Osteoblast (primary cell): ENCODE measurements at regions not wholly inside any gene's neighbourhood (a gene's known extent, or its start where the extent isn't known, plus 50 kb on each side); places are given as distances from the start of the nearest gene placed in this dataset.
A peak's percentile ranks its signal among the peaks of the same experiment; 100 is the strongest.

ENCODE experiments used
- DNase-seq: peaks from one replicate; pipeline ENCODE4 v3.0.0; 2011; ENCODE audit warnings: low spot score, mixed read lengths; ENCODE audit not compliant: insufficient read length; ENCODE audit errors: missing footprints
- H2AFZ ChIP-seq: 2 replicates; pipeline ENCODE4 v1.6.0; 2011; ENCODE audit warnings: mild to moderate bottlenecking, low read length
- H3K27ac ChIP-seq: 2 replicates; pipeline ENCODE4 v1.5.1; 2011; ENCODE audit warnings: mild to moderate bottlenecking, low read depth, low read length, moderate library complexity
- H3K27me3 ChIP-seq: 2 replicates; pipeline ENCODE4 v1.6.0; 2012; ENCODE audit warnings: mild to moderate bottlenecking, control low read depth, inconsistent platforms, low read length, moderate library complexity; ENCODE audit not compliant: insufficient read depth
- H3K36me3 ChIP-seq: 2 replicates; pipeline ENCODE4 v1.5.1; 2011; ENCODE audit warnings: mild to moderate bottlenecking, low read length, control low read depth, moderate library complexity; ENCODE audit not compliant: insufficient read depth
- H3K4me1 ChIP-seq: 2 replicates; pipeline ENCODE4 v1.5.1; 2011; ENCODE audit warnings: mild to moderate bottlenecking, low read length, control low read depth, moderate library complexity; ENCODE audit not compliant: insufficient read depth
- H3K4me2 ChIP-seq: 2 replicates; pipeline ENCODE4 v1.6.0; 2011; ENCODE audit warnings: mild to moderate bottlenecking, low read length; ENCODE audit not compliant: insufficient read depth
- H3K4me3 ChIP-seq: fragments of 200-600 bp; sonication (generic); 3 replicates; pipeline ENCODE4 v1.5.1; 2012; ENCODE audit warnings: mild to moderate bottlenecking, low read length, inconsistent platforms; ENCODE audit not compliant: insufficient read depth
- H3K79me2 ChIP-seq: 2 replicates; pipeline ENCODE4 v1.6.0; 2012; ENCODE audit warnings: mild to moderate bottlenecking, low read length, control low read depth, inconsistent platforms; ENCODE audit not compliant: insufficient read depth
- H3K9me3 ChIP-seq: 2 replicates; pipeline ENCODE4 v1.5.1; 2011; ENCODE audit warnings: low read depth, low read length, control low read depth
- H4K20me1 ChIP-seq: 2 replicates; pipeline ENCODE4 v1.6.0; 2012; ENCODE audit warnings: mild to moderate bottlenecking, low read length, control low read depth; ENCODE audit not compliant: insufficient read depth
- TF ChIP-seq, protein P1 (sequence below): IDR thresholded peaks from 2 replicates; pipeline ENCODE4 v1.5.1; 2011; ENCODE audit warnings: mild to moderate bottlenecking, low read depth, low read length, moderate library complexity; ENCODE audit errors: extremely low read depth

DNA sequence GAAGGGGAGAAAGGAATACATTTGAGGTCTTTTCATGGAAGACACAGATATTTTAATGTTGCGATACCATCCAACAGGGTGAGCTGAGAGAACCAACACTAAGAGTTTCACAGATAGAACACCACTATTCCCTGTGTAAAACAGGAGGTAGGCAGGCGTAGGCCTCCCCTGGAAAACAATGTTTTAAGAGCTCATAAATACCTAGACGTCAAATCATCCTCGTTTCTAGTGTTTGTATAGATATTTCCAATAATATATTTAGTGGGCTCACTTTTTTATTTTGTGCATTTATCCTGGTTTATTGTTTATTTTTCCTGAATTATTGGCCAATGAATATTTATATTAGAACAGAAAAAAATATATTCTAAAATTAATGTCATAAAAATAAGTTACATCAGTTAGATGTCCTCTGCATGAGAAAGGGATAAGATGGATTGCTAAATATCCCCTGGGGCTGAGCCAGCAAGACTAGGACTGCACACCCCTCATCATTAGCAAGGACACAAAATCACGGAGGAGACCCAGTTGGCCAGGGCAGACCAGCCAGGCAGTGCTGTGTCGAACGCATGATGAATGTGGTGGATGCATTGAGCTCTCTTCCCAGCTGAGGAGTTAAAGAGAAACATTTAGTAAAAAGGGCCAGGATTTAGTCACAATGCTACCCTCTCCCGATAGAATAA, 380.5 kb downstream of the C6orf118 start:
- Histone ChIP-seq H2AFZ (peak overlapping the region; percentile 72), H3K4me1 (peaks cover 2% of the 10 kb centered on the region), H4K20me1 (no peaks in the 10 kb centered on the region), H3K4me2 (no peak overlapping the region), H3K9me3 (no peaks in the 10 kb centered on the region), H3K4me3 (no peak overlapping the region), H3K79me2 (no peaks in the 10 kb centered on the region), H3K36me3 (no peaks in the 10 kb centered on the region), H3K27ac (no peak overlapping the region), H3K27me3 (no peaks in the 10 kb centered on the region)
- TF ChIP-seq, protein P1, sequence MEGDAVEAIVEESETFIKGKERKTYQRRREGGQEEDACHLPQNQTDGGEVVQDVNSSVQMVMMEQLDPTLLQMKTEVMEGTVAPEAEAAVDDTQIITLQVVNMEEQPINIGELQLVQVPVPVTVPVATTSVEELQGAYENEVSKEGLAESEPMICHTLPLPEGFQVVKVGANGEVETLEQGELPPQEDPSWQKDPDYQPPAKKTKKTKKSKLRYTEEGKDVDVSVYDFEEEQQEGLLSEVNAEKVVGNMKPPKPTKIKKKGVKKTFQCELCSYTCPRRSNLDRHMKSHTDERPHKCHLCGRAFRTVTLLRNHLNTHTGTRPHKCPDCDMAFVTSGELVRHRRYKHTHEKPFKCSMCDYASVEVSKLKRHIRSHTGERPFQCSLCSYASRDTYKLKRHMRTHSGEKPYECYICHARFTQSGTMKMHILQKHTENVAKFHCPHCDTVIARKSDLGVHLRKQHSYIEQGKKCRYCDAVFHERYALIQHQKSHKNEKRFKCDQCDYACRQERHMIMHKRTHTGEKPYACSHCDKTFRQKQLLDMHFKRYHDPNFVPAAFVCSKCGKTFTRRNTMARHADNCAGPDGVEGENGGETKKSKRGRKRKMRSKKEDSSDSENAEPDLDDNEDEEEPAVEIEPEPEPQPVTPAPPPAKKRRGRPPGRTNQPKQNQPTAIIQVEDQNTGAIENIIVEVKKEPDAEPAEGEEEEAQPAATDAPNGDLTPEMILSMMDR = no peak
- no peak for DNase-seq

DNA sequence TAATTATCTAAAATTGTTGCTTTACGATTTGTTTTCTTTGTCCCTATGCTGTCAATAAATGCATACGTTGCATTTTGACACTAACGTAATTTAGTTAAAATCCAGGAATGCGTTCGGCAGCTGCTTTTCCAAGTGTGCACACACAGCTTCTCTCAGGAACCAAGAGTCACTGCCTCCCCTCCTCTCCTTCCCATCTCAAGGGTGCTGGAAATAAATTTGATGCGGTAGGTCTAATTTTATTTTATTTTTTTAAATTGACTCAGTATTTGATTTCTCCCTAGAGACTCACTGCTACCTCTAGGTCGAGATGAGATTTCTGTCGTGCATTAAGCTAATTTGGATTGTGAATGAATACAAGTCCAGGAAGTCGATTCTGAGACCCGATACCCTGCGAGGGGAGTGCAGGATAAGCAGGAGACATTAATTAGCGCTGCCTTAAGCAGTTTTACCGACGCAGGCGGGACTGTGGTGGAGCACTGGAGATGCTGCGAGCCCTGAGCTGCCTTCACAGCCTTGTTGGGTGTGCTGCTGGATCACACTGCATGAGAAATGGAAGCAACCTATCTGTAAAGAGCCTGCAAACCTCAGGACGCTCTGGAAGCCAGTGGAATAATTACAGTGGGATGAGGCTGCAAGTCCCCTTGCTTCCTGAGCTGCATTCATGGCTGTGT, 381.2 kb downstream of the C6orf118 start:
- Histone ChIP-seq H4K20me1 (no peaks in the 10 kb centered on the region), H3K9me3 (no peaks in the 10 kb centered on the region), H2AFZ (peak overlapping the region; percentile 72), H3K27ac (no peak overlapping the region), H3K36me3 (no peaks in the 10 kb centered on the region), H3K4me2 (peak overlapping the region; percentile 79), H3K79me2 (no peaks in the 10 kb centered on the region), H3K4me1 (peaks cover 2% of the 10 kb centered on the region), H3K4me3 (peak overlapping the region; percentile 51), H3K27me3 (no peaks in the 10 kb centered on the region)
- TF ChIP-seq, protein P1 = no peak
- DNase-seq = no peak

DNA sequence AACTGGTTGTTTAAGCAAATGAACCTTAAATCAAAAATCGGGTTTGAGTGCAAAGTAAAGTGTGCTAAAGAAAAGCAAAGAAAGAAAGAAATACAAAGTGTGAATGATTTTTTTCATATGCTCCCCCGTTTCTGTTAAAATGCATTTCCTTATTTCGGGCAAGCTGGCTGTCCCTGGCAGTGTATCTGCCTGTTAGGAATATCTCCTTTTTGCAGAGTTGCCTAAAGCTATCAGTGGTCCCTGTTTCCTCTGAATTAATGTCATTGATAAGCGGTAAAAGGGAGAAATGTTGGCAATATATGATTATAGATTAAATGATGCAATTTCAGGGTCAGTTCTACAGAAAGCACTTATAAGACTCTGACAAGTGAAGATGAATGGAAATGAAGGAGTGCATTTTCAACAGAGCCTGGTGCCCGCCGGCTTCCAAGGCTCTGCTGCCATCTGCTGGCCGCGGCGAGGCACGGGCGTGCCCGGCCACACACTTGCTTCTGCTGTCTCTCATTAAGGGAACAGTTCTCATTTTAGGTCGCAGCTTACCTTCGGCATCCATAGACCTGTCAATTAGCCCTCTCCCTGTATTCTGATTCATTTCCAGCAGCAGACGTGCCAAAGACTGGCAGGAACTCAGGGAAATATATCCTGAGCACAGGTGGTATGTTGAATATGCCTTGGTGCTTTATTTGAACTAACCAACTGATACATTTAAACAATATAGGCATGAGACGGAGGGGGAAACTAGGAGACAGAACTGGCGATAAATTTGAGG, 381.9 kb downstream of the C6orf118 start:
- DNase-seq = peak; percentile 93
- no peaks in the 10 kb centered on the region for H3K79me2 ChIP-seq
- peak overlapping the region; percentile 32 for H2AFZ ChIP-seq
- peak overlapping the region; percentile 51 for H3K4me3 ChIP-seq
- H4K20me1 ChIP-seq = no peaks in the 10 kb centered on the region
- TF ChIP-seq, protein P1 = peak; percentile 96
- no peaks in the 10 kb centered on the region for H3K9me3 ChIP-seq
- peaks cover 2% of the 10 kb centered on the region for H3K4me1 ChIP-seq
- H3K4me2 ChIP-seq = peak overlapping the region; percentile 79
- no peaks in the 10 kb centered on the region for H3K36me3 ChIP-seq
- no peaks in the 10 kb centered on the region for H3K27me3 ChIP-seq
- H3K27ac ChIP-seq = no peak overlapping the region

DNA sequence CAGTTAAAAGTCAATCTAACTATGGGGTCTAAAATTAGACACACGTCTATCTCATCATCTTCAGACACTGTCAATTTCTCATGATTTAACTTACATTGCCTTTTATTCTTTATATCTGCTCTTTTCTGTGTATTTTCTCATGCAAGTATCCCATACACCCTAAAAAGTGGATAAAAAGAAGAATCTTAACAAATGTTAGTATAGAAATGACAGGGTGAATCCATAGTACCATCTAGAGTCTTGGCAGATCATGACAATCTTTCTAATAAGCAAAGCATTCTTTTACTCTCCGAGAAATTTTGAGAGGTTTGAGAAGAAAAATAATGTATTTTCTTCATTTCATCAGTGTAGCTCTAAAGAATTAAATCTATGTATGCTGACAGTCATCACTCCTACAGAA, 382.7 kb downstream of the C6orf118 start:
- H4K20me1 ChIP-seq = no peaks in the 10 kb centered on the region
- no peaks in the 10 kb centered on the region for H3K9me3 ChIP-seq
- H3K36me3 ChIP-seq = no peaks in the 10 kb centered on the region
- H3K79me2 ChIP-seq = no peaks in the 10 kb centered on the region
- H3K4me1 ChIP-seq = peaks cover 2% of the 10 kb centered on the region
- no peak overlapping the region for H3K27ac ChIP-seq
- TF ChIP-seq, protein P1 = no peak
- H2AFZ ChIP-seq = no peak overlapping the region
- H3K27me3 ChIP-seq = no peaks in the 10 kb centered on the region
- H3K4me3 ChIP-seq = no peak overlapping the region
- no peak overlapping the region for H3K4me2 ChIP-seq
- DNase-seq = no peak
